ENCODE measurements at regions not wholly inside any gene's neighbourhood (a gene's known extent, or its start where the extent isn't known, plus 50 kb on each side); places are given as distances from the start of the nearest gene placed in this dataset.

GRCh38 chr10:105647354-105647753 is 1006.3 kb downstream of the SORCS3 start (continued):
- no peak for TF ChIP-seq ATOH8 (CRISPR knock-in tag; IDR thresholded peaks at IDR 0.05; ENCODE audit: low read depth)
- TF ChIP-seq JUN (IDR thresholded peaks at IDR 0.05): no peak
- no peak for TF ChIP-seq RCOR1 (IDR thresholded peaks at IDR 0.05; ENCODE audit: low read depth, low read length)

GRCh38 chr10:105644978-105645377 is 1003.9 kb downstream of the SORCS3 start:
- ChIA-PET CTCF (no interaction called here), POLR2A (no interaction called here)
- H3K4me3 ChIP-seq: no peak overlapping the region
- no peak for DNase-seq (ENCODE audit: low read depth in 1 of 2, low spot score in 1 of 2)
- no peaks in the 10 kb centered on the region for H3K9me3 ChIP-seq
- no peak overlapping the region for H3K4me2 ChIP-seq
- H3K27ac ChIP-seq: no peak overlapping the region
- TF ChIP-seq JUN (IDR thresholded peaks at IDR 0.05) (no peak), JUNB (IDR thresholded peaks at IDR 0.05) (no peak), CBX2 (IDR thresholded peaks at IDR 0.05; ENCODE audit: borderline replicate concordance, low read depth) (no peak), ZNF302 (CRISPR knock-in tag; IDR thresholded peaks at IDR 0.05) (no peak), PHF8 (IDR thresholded peaks at IDR 0.05; ENCODE audit: borderline replicate concordance, low read depth) (no peak), POLR2A (IDR thresholded peaks at IDR 0.05; ENCODE audit: low read length) (no peak), HOXB13 (CRISPR knock-in tag; IDR thresholded peaks at IDR 0.05; ENCODE audit: low read depth) (no peak), MYC (IDR thresholded peaks at IDR 0.05; ENCODE audit: borderline replicate concordance, low read length) (no peak), HOXA7 (CRISPR knock-in tag; IDR thresholded peaks at IDR 0.05) (no peak), MAZ (IDR thresholded peaks at IDR 0.05; ENCODE audit: borderline replicate concordance, low read depth, low read length) (no peak), EHF (CRISPR knock-in tag; IDR thresholded peaks at IDR 0.05) (no peak), MAX (IDR thresholded peaks at IDR 0.05) (no peak), BCL3 (IDR thresholded peaks at IDR 0.05) (no peak)
- WGBS (ENCODE audit: missing lambda C conversion rate): 49% methylated on average over 2 of the region's 2 CpGs
- FAIRE-seq: no peak
- no peak for ATAC-seq
- H3K4me1 ChIP-seq: no peaks in the 10 kb centered on the region

- TF ChIP-seq ESRRA (IDR thresholded peaks at IDR 0.05; ENCODE audit: borderline replicate concordance, low read length): no peak
- 2% methylated on average over 2 of the region's 2 CpGs for WGBS (ENCODE audit: missing lambda C conversion rate)
- POLR2A ChIA-PET: no interaction called here
- H3K4me1 ChIP-seq: no peaks in the 10 kb centered on the region
- CTCF ChIA-PET: no interaction called here
- no peak overlapping the region for H3K4me2 ChIP-seq
- no peaks in the 10 kb centered on the region for H3K9me3 ChIP-seq
- ATAC-seq (no peak), FAIRE-seq (no peak), DNase-seq (ENCODE audit: low read depth in 1 of 2, low spot score in 1 of 2) (no peak)
- H3K4me3 ChIP-seq: no peak overlapping the region
- no peak overlapping the region for H3K27ac ChIP-seq
Observed at GRCh38 chr10:105644559-105644958, 1003.5 kb downstream of the SORCS3 start.

- ChIA-PET CTCF (no interaction called here), POLR2A (no interaction called here)
- H3K27ac ChIP-seq: no peak overlapping the region
- H3K4me3 ChIP-seq: no peak overlapping the region
- no peaks in the 10 kb centered on the region for H3K4me1 ChIP-seq
- no peaks in the 10 kb centered on the region for H3K9me3 ChIP-seq
- no peak for TF ChIP-seq E2F6 (IDR thresholded peaks at IDR 0.05; ENCODE audit: borderline replicate concordance, low read depth)
- DNase-seq (ENCODE audit: low read depth in 1 of 2, low spot score in 1 of 2) (no peak), FAIRE-seq (no peak), ATAC-seq (no peak)
- 2% methylated on average over 4 of the region's 4 CpGs for WGBS (ENCODE audit: missing lambda C conversion rate)
- H3K4me2 ChIP-seq: no peak overlapping the region
Observed at GRCh38 chr10:105644091-105644490, 1003.0 kb downstream of the SORCS3 start.

GRCh38 chr10:105643660-105644059 is 1002.6 kb downstream of the SORCS3 start:
- POLR2A ChIA-PET: no interaction called here
- Histone ChIP-seq H3K4me2 (no peak overlapping the region), H3K4me1 (no peaks in the 10 kb centered on the region), H3K4me3 (no peak overlapping the region), H3K9me3 (no peaks in the 10 kb centered on the region), H3K27ac (no peak overlapping the region)
- no peak for TF ChIP-seq JUNB (IDR thresholded peaks at IDR 0.05)
- TF ChIP-seq KDM1A (IDR thresholded peaks at IDR 0.05; ENCODE audit: low read depth): no peak
- TF ChIP-seq HOXB13 (CRISPR knock-in tag; IDR thresholded peaks at IDR 0.05; ENCODE audit: low read depth): no peak
- TF ChIP-seq MAZ (IDR thresholded peaks at IDR 0.05; ENCODE audit: borderline replicate concordance, low read depth, low read length): no peak
- TF ChIP-seq FOXS1 (CRISPR knock-in tag; IDR thresholded peaks at IDR 0.05): no peak
- no peak for TF ChIP-seq HOXA7 (CRISPR knock-in tag; IDR thresholded peaks at IDR 0.05)
- TF ChIP-seq NR3C1 (IDR thresholded peaks at IDR 0.05): no peak
- no peak for TF ChIP-seq RNF2 (IDR thresholded peaks at IDR 0.05; ENCODE audit: borderline replicate concordance, low read depth)
- no peak for TF ChIP-seq CBX8 (IDR thresholded peaks at IDR 0.05)
- no peak for TF ChIP-seq MAX (IDR thresholded peaks at IDR 0.05)
- TF ChIP-seq HDAC2 (IDR thresholded peaks at IDR 0.05): no peak
- TF ChIP-seq ZFP36 (IDR thresholded peaks at IDR 0.05; ENCODE audit: borderline replicate concordance, partially characterized antibody): no peak
- TF ChIP-seq BCL3 (IDR thresholded peaks at IDR 0.05): no peak
- no peak for TF ChIP-seq EHMT2 (IDR thresholded peaks at IDR 0.05; ENCODE audit: low read depth)
- DNase-seq (ENCODE audit: low read depth in 1 of 2, low spot score in 1 of 2): no peak
- CTCF ChIA-PET: no interaction called here
- no peak for FAIRE-seq
- ATAC-seq: no peak
